HEK293T (cell line): ENCODE measurements at regions not wholly inside any gene's neighbourhood (a gene's known extent, or its start where the extent isn't known, plus 50 kb on each side); places are given as distances from the start of the nearest gene placed in this dataset.

Experiments
- ARNT ChIP-seq: fragments of 450-650 bp; IDR thresholded peaks from 2 replicates; pipeline ENCODE4 v1.6.1; 2017; ENCODE audit warnings: mild to moderate bottlenecking
- BHLHE40 ChIP-seq: fragments of 450-650 bp; IDR thresholded peaks from 2 replicates; pipeline ENCODE4 v1.6.1; 2016; ENCODE audit warnings: mild to moderate bottlenecking, moderate library complexity, borderline replicate concordance
- FOXM1 ChIP-seq: fragments of 450-650 bp; IDR thresholded peaks from 2 replicates; pipeline ENCODE4 v1.6.1; 2017; ENCODE audit warnings: mild to moderate bottlenecking, borderline replicate concordance
- HDGF ChIP-seq: fragments of 450-650 bp; IDR thresholded peaks from 2 replicates; pipeline ENCODE4 v1.6.1; 2017; ENCODE audit warnings: antibody characterized with exemption, borderline replicate concordance
- LEF1 ChIP-seq: fragments of 450-650 bp; IDR thresholded peaks from 2 replicates; pipeline ENCODE4 v1.6.1; 2017; ENCODE audit warnings: mild to moderate bottlenecking, borderline replicate concordance
- NFRKB ChIP-seq: fragments of 450-650 bp; IDR thresholded peaks from 2 replicates; pipeline ENCODE4 v1.6.1; 2016; ENCODE audit warnings: mild to moderate bottlenecking, moderate library complexity
- SP1 ChIP-seq: fragments of 450-650 bp; IDR thresholded peaks from 2 replicates; pipeline ENCODE4 v1.6.1; 2017
- SUZ12 ChIP-seq: fragments of 450-650 bp; IDR thresholded peaks from 2 replicates; pipeline ENCODE4 v1.6.1; 2016; ENCODE audit warnings: mild to moderate bottlenecking
- TARDBP ChIP-seq: fragments of 450-650 bp; IDR thresholded peaks from 2 replicates; pipeline ENCODE4 v1.6.1; 2016

DNA sequence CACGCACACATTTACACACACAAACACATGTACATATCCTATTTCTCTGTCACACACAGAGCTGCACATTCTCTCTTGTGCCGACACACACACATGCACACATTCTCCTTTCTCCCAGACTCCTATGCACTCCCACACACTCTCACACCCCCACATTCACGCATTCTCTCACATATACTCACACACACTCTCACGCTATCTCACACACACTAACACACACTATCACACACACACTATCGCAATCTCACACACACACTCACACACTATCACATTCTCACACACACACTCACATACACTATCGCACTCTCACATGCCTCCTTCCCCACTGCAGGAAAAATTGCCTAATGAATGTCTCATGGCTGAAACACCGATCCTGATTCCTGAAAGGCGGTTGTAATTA lies 450.7 kb downstream of the AACS start:
- TF ChIP-seq BHLHE40 (no peak), ARNT (no peak), SUZ12 (no peak), HDGF (no peak), TARDBP (no peak), NFRKB (no peak), SP1 (no peak), LEF1 (no peak), FOXM1 (no peak)
